ENCODE measurements at regions not wholly inside any gene's neighbourhood (a gene's known extent, or its start where the extent isn't known, plus 50 kb on each side); places are given as distances from the start of the nearest gene placed in this dataset.

DNA sequence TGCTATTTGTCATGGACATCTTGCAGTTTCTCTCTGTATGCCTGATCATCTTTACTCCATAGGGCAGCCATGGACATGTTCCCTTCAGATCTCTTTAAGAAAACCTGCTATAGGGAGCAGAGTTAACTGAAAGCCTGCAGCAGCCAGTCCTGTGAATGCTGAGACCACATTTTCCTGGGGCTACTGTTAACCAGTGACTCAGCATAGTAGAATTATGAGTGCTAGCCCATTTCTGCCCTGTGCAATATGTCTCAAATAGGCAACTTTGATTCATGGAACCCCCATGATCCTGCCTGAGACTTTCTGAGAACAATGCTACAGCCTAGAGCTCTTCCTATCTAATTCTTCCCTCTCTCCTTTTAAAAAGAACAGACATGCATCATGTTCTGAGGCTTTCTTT is 624.2 kb downstream of the CHSY3 start (continued):
- no peak for TF ChIP-seq JUNB (IDR thresholded peaks at IDR 0.05; ENCODE audit: unreplicated experiment)
- no peak for TF ChIP-seq ZNF331 (CRISPR knock-in tag; IDR thresholded peaks at IDR 0.05; ENCODE audit: low read depth)
- no peak for TF ChIP-seq STAT1 (IDR thresholded peaks at IDR 0.05; ENCODE audit: unreplicated experiment)
- TF ChIP-seq CREB1 (CRISPR knock-in tag; IDR thresholded peaks at IDR 0.05; ENCODE audit: low read depth) = no peak
- no peak for TF ChIP-seq REST (IDR thresholded peaks at IDR 0.05; ENCODE audit: unreplicated experiment)
- TF ChIP-seq, protein P1, sequence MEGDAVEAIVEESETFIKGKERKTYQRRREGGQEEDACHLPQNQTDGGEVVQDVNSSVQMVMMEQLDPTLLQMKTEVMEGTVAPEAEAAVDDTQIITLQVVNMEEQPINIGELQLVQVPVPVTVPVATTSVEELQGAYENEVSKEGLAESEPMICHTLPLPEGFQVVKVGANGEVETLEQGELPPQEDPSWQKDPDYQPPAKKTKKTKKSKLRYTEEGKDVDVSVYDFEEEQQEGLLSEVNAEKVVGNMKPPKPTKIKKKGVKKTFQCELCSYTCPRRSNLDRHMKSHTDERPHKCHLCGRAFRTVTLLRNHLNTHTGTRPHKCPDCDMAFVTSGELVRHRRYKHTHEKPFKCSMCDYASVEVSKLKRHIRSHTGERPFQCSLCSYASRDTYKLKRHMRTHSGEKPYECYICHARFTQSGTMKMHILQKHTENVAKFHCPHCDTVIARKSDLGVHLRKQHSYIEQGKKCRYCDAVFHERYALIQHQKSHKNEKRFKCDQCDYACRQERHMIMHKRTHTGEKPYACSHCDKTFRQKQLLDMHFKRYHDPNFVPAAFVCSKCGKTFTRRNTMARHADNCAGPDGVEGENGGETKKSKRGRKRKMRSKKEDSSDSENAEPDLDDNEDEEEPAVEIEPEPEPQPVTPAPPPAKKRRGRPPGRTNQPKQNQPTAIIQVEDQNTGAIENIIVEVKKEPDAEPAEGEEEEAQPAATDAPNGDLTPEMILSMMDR (conservative IDR thresholded peaks at IDR 0.05; ENCODE audit: low read depth in 2 of 2) = no peak
- TF ChIP-seq NANOG (IDR thresholded peaks at IDR 0.05; ENCODE audit: borderline replicate concordance) = no peak

GRCh38 chr5:130526708-130527107 is 622.4 kb downstream of the CHSY3 start:
- Mint-ChIP-seq H3K36me3 (ENCODE audit: low read depth) (no peaks in the 10 kb centered on the region), H3K27ac (no peak overlapping the region), H3K4me3 (no peak overlapping the region), H3K27me3 (ENCODE audit: insufficient read depth, low read depth, poor library complexity) (no peaks in the 10 kb centered on the region), H3K4me1 (no peaks in the 10 kb centered on the region), H3K9me3 (no peaks in the 10 kb centered on the region)
- H3F3A ChIP-seq (replicated peaks; ENCODE audit: low read depth) = no peaks in the 10 kb centered on the region
- no peaks in the 10 kb centered on the region for H3K27me3 ChIP-seq (ENCODE audit: insufficient read depth)
- ATAC-seq (no peak), DNase-seq (ENCODE audit: low spot score) (no peak)
- no peaks in the 10 kb centered on the region for H3K4me1 ChIP-seq (ENCODE audit: insufficient read depth)
- H3K36me3 ChIP-seq (ENCODE audit: insufficient read depth) = no peaks in the 10 kb centered on the region
- H3K27ac ChIP-seq (ENCODE audit: low read depth) = no peak overlapping the region
- no peak overlapping the region for H3K4me2 ChIP-seq
- H3K9me2 ChIP-seq (ENCODE audit: insufficient read depth) = peaks cover 8% of the 10 kb centered on the region; the same call in 1 of the 2 replicates
- no peak overlapping the region for H3K4me3 ChIP-seq
- no peaks in the 10 kb centered on the region for H4K20me1 ChIP-seq (replicated peaks; ENCODE audit: insufficient read depth)
- H3K79me2 ChIP-seq (replicated peaks; ENCODE audit: insufficient read depth) = no peaks in the 10 kb centered on the region
- H2AFZ ChIP-seq = no peak overlapping the region
- TF ChIP-seq CREB1 (CRISPR knock-in tag; IDR thresholded peaks at IDR 0.05; ENCODE audit: low read depth) = no peak
- TF ChIP-seq, protein P1 (conservative IDR thresholded peaks at IDR 0.05; ENCODE audit: low read depth in 2 of 2) = no peak
- TF ChIP-seq POLR2AphosphoS5 (IDR thresholded peaks at IDR 0.05; ENCODE audit: low read depth) = no peak
- TF ChIP-seq REST (IDR thresholded peaks at IDR 0.05; ENCODE audit: unreplicated experiment) = no peak
- TF ChIP-seq EZH2phosphoT487 (IDR thresholded peaks at IDR 0.05; ENCODE audit: unreplicated experiment) = no peak
- TF ChIP-seq JUNB (IDR thresholded peaks at IDR 0.05; ENCODE audit: unreplicated experiment) = no peak
- no peak for TF ChIP-seq ZNF114 (CRISPR knock-in tag; IDR thresholded peaks at IDR 0.05)

Data from GM23338 (cell line).